MM.1S (cell line): ENCODE measurements at regions not wholly inside any gene's neighbourhood (a gene's known extent, or its start where the extent isn't known, plus 50 kb on each side); places are given as distances from the start of the nearest gene placed in this dataset.

Source experiments
- CTCF ChIP-seq: fragments of 300-600 bp; sonication (generic); IDR thresholded peaks from 2 replicates; pipeline ENCODE4 v1.5.1; 2016; ENCODE audit warnings: antibody characterized with exemption, low read length, mixed read lengths
- EZH2 ChIP-seq: fragments of 300-600 bp; sonication (generic); optimal IDR thresholded peaks from 2 replicates; pipeline ENCODE3; 2017; ENCODE audit warnings: low read depth, mild to moderate bottlenecking, antibody characterized with exemption, low read length, mixed read lengths
- EZH2phosphoT487 ChIP-seq: fragments of 300-600 bp; sonication (generic); IDR thresholded peaks from 2 replicates; pipeline ENCODE4 v1.6.1; 2018; ENCODE audit warnings: antibody characterized with exemption, low read length

- TF ChIP-seq EZH2 (no peak), CTCF (no peak), EZH2phosphoT487 (no peak)
Measured at GRCh38 chr13:34587576-34587975, 354.5 kb upstream of the NBEA start.
